ENCODE measurements at regions not wholly inside any gene's neighbourhood (a gene's known extent, or its start where the extent isn't known, plus 50 kb on each side); places are given as distances from the start of the nearest gene placed in this dataset.

- TF ChIP-seq CTCF (IDR thresholded peaks at IDR 0.05) (no peak), ZFX (IDR thresholded peaks at IDR 0.05; ENCODE audit: borderline replicate concordance) (no peak)
Observed at GRCh38 chr5:28516722-28517121, 1478.3 kb upstream of the CDH9 start.
